Mesothelial cell of epicardium (in vitro differentiated cells): ENCODE measurements at regions not wholly inside any gene's neighbourhood (a gene's known extent, or its start where the extent isn't known, plus 50 kb on each side); places are given as distances from the start of the nearest gene placed in this dataset.

Experiments
- DNase-seq, 2 experiments: peaks; one replicate each; pipeline ENCODE4 v3.0.0; 2021; ENCODE audit warnings: low spot score in 2 of 2; ENCODE audit not compliant: unreplicated experiment in 2 of 2
- H3K27ac Mint-ChIP-seq: 2 replicates; pipeline ENCODE4 v1.8.0; 2021; ENCODE audit warnings: mixed read lengths
- H3K27me3 Mint-ChIP-seq: 2 replicates; pipeline ENCODE4 v1.8.0; 2021; ENCODE audit warnings: low read depth, mixed read lengths
- H3K36me3 Mint-ChIP-seq: 2 replicates; pipeline ENCODE4 v1.8.0; 2021; ENCODE audit warnings: mixed read lengths
- H3K4me1 Mint-ChIP-seq: 2 replicates; pipeline ENCODE4 v1.8.0; 2021; ENCODE audit warnings: mixed read lengths
- H3K4me3 Mint-ChIP-seq: 2 replicates; pipeline ENCODE4 v1.8.0; 2021; ENCODE audit warnings: mild to moderate bottlenecking, moderate library complexity, mixed read lengths
- H3K9me3 Mint-ChIP-seq: 2 replicates; pipeline ENCODE4 v1.8.0; 2021; ENCODE audit warnings: mixed read lengths
- CTCF ChIP-seq: fragments of 200-600 bp; sonication (generic); IDR thresholded peaks from one replicate; pipeline ENCODE4 v1.5.0; 2021; ENCODE audit warnings: antibody characterized with exemption; ENCODE audit not compliant: unreplicated experiment

GRCh38 chr15:58268746-58269267 lies 130.6 kb downstream of the AQP9 start:
- no peak for DNase-seq
- peaks cover 19% of the 10 kb centered on the region for H3K4me1 Mint-ChIP-seq
- no peak for TF ChIP-seq CTCF
- H3K27me3 Mint-ChIP-seq: no peaks in the 10 kb centered on the region
- H3K27ac Mint-ChIP-seq: no peak overlapping the region
- H3K9me3 Mint-ChIP-seq: peaks cover 10% of the 10 kb centered on the region
- H3K4me3 Mint-ChIP-seq: no peak overlapping the region
- H3K36me3 Mint-ChIP-seq: peaks cover 5% of the 10 kb centered on the region

- peaks cover 9% of the 10 kb centered on the region for H3K4me1 Mint-ChIP-seq
- peaks cover 5% of the 10 kb centered on the region for H3K36me3 Mint-ChIP-seq
- DNase-seq: no peak
- H3K27ac Mint-ChIP-seq: no peak overlapping the region
- no peak overlapping the region for H3K4me3 Mint-ChIP-seq
- H3K27me3 Mint-ChIP-seq: no peaks in the 10 kb centered on the region
- peak; percentile 17 for TF ChIP-seq CTCF
- H3K9me3 Mint-ChIP-seq: peaks cover 10% of the 10 kb centered on the region
Measured at GRCh38 chr15:58269455-58270414, 131.6 kb downstream of the AQP9 start.

DNA sequence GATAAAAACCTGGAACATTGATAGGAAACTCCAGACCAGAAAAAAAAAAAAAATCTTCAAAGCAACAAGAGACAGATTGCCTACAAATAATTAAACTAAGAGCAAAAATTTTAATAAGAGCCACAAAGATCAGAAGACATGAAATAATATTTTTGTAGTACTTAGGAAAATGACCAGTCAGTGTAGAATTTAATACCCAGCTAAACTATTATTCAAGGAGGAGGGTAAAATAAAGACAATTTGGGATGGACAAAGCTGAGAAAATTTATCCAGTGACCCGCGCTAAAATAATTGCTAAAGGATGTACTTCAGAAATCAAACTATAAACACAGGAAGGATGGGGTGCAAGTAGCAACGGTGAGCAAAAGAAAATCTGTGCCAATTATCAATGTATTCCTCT lies 133.2 kb downstream of the AQP9 start:
- peaks cover 5% of the 10 kb centered on the region for H3K4me1 Mint-ChIP-seq
- H3K27me3 Mint-ChIP-seq: no peaks in the 10 kb centered on the region
- H3K27ac Mint-ChIP-seq: no peak overlapping the region
- TF ChIP-seq CTCF: no peak
- H3K9me3 Mint-ChIP-seq: peaks cover 10% of the 10 kb centered on the region
- peaks cover 4% of the 10 kb centered on the region for H3K36me3 Mint-ChIP-seq
- H3K4me3 Mint-ChIP-seq: no peak overlapping the region
- DNase-seq: no peak

DNA sequence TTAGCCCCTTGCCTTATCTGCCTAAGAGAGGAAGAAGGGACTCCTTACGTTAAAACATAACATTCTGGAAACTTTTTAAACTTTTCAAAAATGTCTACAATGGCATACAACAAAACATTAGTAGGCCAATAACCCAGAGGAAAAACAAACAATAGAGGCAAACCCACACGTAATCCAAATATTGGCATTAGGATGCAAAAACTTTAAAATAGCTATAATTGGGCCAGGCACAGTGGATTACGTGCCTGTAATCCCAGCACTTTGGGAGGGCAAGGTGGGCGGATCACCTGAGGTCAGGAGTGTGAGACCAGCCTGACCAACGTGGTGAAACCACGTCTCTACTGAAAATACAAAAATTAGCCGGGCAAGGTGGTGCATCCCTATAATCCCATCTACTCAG lies 134.9 kb downstream of the AQP9 start:
- H3K9me3 Mint-ChIP-seq: peaks cover 10% of the 10 kb centered on the region
- H3K27ac Mint-ChIP-seq: no peak overlapping the region
- DNase-seq: no peak
- H3K4me1 Mint-ChIP-seq: peaks cover 5% of the 10 kb centered on the region
- peaks cover 4% of the 10 kb centered on the region for H3K36me3 Mint-ChIP-seq
- H3K27me3 Mint-ChIP-seq: no peaks in the 10 kb centered on the region
- no peak for TF ChIP-seq CTCF
- H3K4me3 Mint-ChIP-seq: no peak overlapping the region

DNA sequence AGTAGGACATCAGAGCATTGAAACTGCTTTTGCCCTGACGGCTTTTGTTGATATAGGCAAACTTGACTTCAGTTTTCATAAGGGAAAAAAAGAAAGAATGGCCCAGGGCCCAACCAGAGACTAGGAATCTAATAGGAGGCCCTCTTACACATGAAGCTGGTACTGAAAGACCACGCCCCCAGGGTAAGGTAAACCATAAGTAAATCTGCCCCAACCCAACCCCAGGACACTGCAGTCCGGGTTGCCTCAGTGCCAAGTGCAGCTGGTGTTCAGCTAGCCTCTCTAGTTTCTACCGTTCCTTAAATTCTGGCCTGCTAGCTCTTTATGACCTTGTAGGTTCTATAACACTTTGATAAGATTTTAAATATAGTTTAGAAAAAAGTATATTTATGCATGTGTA lies 136.7 kb downstream of the AQP9 start:
- no peak overlapping the region for H3K4me3 Mint-ChIP-seq
- no peaks in the 10 kb centered on the region for H3K27me3 Mint-ChIP-seq
- no peak for DNase-seq

More for the DNA sequence above, 136.7 kb downstream of the AQP9 start:
- Mint-ChIP-seq H3K36me3 (peaks cover 4% of the 10 kb centered on the region), H3K4me1 (peaks cover 7% of the 10 kb centered on the region), H3K27ac (no peak overlapping the region), H3K9me3 (peaks cover 10% of the 10 kb centered on the region)
- no peak for TF ChIP-seq CTCF
